Transverse colon (tissue), 4 donors: ENCODE measurements at regions not wholly inside any gene's neighbourhood (a gene's known extent, or its start where the extent isn't known, plus 50 kb on each side); places are given as distances from the start of the nearest gene placed in this dataset.

Experiments
- DNase-seq: peaks from one replicate; pipeline ENCODE4 v3.0.0-alpha.2; 2019
- H3K27ac ChIP-seq, 4 donors: fragments of 200-600 bp; sonication (generic); 2 replicates each; pipeline ENCODE4 v1.5.1; 2016 to 2018; ENCODE audit warnings: inconsistent platforms in 4 of 4
- H3K27me3 ChIP-seq: fragments of 200-600 bp; sonication (generic); 2 replicates; pipeline ENCODE4 v1.5.1; 2017; ENCODE audit warnings: inconsistent platforms
- H3K36me3 ChIP-seq, 4 donors: fragments of 200-600 bp; sonication (generic); 2 replicates each; pipeline ENCODE4 v1.5.1; 2017 to 2019; ENCODE audit warnings: inconsistent platforms in 4 of 4
- H3K4me1 ChIP-seq, 4 donors: fragments of 200-600 bp; sonication (generic); 2 replicates each; pipeline ENCODE4 v1.5.1; 2017 to 2020; ENCODE audit warnings: inconsistent platforms in 4 of 4
- H3K4me3 ChIP-seq, 4 donors: fragments of 200-600 bp; sonication (generic); 1 replicate in 1 of 4; 2 replicates in 3 of 4; pipeline versions ENCODE4 v1.5.1 to v1.6.1; 2017 to 2019; ENCODE audit warnings: inconsistent platforms in 4 of 4
- H3K9me3 ChIP-seq, 2 donors: fragments of 200-600 bp; sonication (generic); 2 replicates each; pipeline ENCODE4 v1.5.1; 2017 to 2019; ENCODE audit warnings: inconsistent platforms in 2 of 2
- EP300 ChIP-seq: sonication (generic); formaldehyde crosslinking; IDR thresholded peaks from one replicate; pipeline ENCODE4 v1.6.1; 2017; ENCODE audit warnings: antibody characterized with exemption, low read depth
- POLR2A ChIP-seq: fragments of 450-650 bp; IDR thresholded peaks from one replicate; pipeline ENCODE4 v1.6.1; 2016; ENCODE audit warnings: antibody characterized with exemption, mild to moderate bottlenecking, moderate library complexity
- POLR2AphosphoS5 ChIP-seq, 3 donors: sonication (generic); formaldehyde crosslinking; IDR thresholded peaks; one replicate each; pipeline ENCODE4 v1.6.1; 2016; ENCODE audit warnings: antibody characterized with exemption in 3 of 3
- WGBS, 2 donors: methylation state at CpG; one replicate each; pipeline ENCODE4 v1.1.5; 2018; ENCODE audit warnings: low coverage in 1 of 2; 5-methylcytosine and 5-hydroxymethylcytosine counted together
- in situ Hi-C, 4 donors: fragments of 200-750 bp; cut with MboI; loops; one replicate each; pipeline versions ENCODE4 v1.15.0 to v1.15.1; 2017; ENCODE audit warnings: low sequenced_read_pairs in 3 of 4, low pct_ligation_motif_present in 1 of 4, low pct_unique_long_range_greater_than_20kb in 1 of 4
- intact Hi-C: fragments of 100-400 bp; cut with DNase I; formaldehyde crosslinking; loops from one replicate; pipeline ENCODE4 v1.15.1; 2023; ENCODE audit warnings: low total_unique reads
- TF ChIP-seq, protein P1 (sequence below), 5 experiments: fragments of 200-600 bp in 3 of 5; fragments of 450-650 bp in 2 of 5; sonication (generic) in 3 of 5; IDR thresholded peaks; 1 replicate in 2 of 5; 2 replicates in 3 of 5; pipeline ENCODE4 v1.5.1; 2016 to 2017; ENCODE audit warnings: antibody characterized with exemption in 5 of 5, inconsistent platforms in 3 of 5, mild to moderate bottlenecking in 2 of 5, moderate library complexity in 1 of 5

DNA sequence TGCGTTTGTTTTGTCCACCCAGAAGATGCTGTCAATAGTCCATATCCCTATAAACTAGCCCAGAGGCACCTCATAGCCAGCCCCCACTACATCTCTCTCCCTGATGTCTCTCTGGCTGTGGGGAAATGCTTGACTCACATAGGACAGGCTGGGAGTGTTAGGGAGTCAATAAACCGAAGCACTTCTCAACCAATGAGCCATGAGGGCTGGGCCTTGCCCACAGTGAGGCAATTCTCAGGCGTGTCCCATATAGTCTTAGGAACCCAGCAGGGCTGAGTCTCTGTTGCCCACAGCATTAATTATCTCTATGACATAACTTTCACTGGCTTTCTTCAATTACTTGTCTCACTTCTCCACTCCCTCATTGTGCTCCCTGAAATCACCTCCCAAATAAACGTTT, 387.3 kb upstream of the CDH11 start:
- intact Hi-C loops: no loop called here
- Histone ChIP-seq H3K9me3 (no peaks in the 10 kb centered on the region), H3K27me3 (no peaks in the 10 kb centered on the region), H3K4me1 (no peaks in the 10 kb centered on the region), H3K36me3 (no peaks in the 10 kb centered on the region), H3K27ac (no peak overlapping the region), H3K4me3 (no peak overlapping the region)
- in situ Hi-C loops: no loop called here
- TF ChIP-seq POLR2AphosphoS5 (IDR thresholded peaks at IDR 0.05) (no peak), EP300 (no peak), POLR2A (no peak)
- DNase-seq: no peak
- 60 to 62% methylated on average over 1 to 4 of the region's 4 CpGs for WGBS, 2 donors

DNA sequence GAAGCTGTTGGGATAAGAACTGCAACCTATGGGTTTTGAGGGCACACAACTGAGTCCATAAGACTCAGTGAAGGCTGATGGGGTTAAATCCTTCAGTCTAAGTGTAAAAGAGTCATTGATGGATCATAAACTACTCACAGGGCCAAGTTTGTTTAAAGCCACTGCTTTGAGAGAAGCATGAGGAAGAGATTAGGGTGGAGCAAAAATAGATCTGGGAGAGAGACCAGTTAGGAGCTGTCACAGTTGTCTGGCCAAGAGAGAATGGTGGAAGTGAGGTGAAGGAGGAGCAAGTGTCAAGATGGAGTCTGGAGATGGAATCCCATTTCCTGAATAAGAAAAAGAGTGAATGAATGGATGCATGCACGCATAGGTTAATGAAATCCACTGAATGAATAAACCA, 379.1 kb upstream of the CDH11 start:
- intact Hi-C loops: no loop called here
- Histone ChIP-seq H3K9me3 (no peaks in the 10 kb centered on the region), H3K27ac (no peak overlapping the region), H3K4me1 (no peaks in the 10 kb centered on the region), H3K36me3 (no peaks in the 10 kb centered on the region), H3K4me3 (no peak overlapping the region), H3K27me3 (no peaks in the 10 kb centered on the region)
- in situ Hi-C loops: no loop called here
- TF ChIP-seq POLR2AphosphoS5 (IDR thresholded peaks at IDR 0.05): no peak
- TF ChIP-seq POLR2A: no peak
- no peak for TF ChIP-seq EP300
- TF ChIP-seq, protein P1, sequence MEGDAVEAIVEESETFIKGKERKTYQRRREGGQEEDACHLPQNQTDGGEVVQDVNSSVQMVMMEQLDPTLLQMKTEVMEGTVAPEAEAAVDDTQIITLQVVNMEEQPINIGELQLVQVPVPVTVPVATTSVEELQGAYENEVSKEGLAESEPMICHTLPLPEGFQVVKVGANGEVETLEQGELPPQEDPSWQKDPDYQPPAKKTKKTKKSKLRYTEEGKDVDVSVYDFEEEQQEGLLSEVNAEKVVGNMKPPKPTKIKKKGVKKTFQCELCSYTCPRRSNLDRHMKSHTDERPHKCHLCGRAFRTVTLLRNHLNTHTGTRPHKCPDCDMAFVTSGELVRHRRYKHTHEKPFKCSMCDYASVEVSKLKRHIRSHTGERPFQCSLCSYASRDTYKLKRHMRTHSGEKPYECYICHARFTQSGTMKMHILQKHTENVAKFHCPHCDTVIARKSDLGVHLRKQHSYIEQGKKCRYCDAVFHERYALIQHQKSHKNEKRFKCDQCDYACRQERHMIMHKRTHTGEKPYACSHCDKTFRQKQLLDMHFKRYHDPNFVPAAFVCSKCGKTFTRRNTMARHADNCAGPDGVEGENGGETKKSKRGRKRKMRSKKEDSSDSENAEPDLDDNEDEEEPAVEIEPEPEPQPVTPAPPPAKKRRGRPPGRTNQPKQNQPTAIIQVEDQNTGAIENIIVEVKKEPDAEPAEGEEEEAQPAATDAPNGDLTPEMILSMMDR (IDR thresholded peaks at IDR 0.05): no peak
- DNase-seq: no peak
- 68 to 92% methylated on average over 1 of the region's 1 CpG for WGBS, 2 donors

DNA sequence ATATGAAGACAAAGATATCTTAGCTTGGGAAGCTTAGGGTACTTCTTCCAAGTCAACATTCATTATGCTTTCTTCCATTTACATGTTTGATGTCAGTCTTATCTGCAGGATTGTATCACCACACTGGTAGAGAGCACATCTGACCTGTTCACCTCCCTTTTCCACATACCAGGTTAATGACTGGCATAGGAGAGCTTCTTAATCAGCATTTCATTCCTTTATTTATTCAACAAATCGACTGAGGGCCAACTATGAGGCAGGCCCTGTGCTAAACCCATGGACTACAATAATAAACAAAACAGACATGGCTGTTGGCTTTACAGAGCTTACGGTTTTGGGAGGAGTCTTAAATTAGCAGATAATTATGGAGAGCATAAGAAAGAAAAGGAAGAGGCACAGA, 378.1 kb upstream of the CDH11 start:
- TF ChIP-seq, protein P1 (IDR thresholded peaks at IDR 0.05): no peak
- TF ChIP-seq POLR2A (no peak), POLR2AphosphoS5 (IDR thresholded peaks at IDR 0.05) (no peak), EP300 (no peak)
- DNase-seq: no peak
- no peaks in the 10 kb centered on the region for H3K27me3 ChIP-seq
- intact Hi-C loops: no loop called here
- in situ Hi-C loops: no loop called here
- H3K9me3 ChIP-seq: no peaks in the 10 kb centered on the region
- no peak overlapping the region for H3K4me3 ChIP-seq
- H3K4me1 ChIP-seq: no peaks in the 10 kb centered on the region
- H3K36me3 ChIP-seq: no peaks in the 10 kb centered on the region
- 33 to 36% methylated on average over 2 of the region's 2 CpGs for WGBS, 2 donors
- no peak overlapping the region for H3K27ac ChIP-seq

DNA sequence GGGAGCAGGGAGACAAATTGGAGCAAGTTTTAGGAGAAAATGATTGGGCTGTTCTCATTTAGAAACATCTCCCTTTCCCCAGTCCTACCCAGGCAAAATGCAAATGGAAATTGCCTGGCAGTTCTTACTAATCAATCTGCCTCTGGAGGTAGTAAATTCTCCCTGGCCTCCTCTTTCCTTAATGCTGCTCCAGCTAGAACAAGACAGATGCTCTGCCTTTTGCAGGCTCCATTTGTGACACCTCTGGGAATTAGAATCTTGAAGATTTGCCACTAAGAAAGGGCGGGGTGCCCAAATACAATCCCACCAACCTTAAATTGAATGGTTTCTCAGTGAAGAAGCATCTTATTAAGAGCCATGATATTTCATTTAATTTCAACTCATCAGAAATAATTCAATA, 377.7 kb upstream of the CDH11 start:
- Histone ChIP-seq H3K4me3 (no peak overlapping the region), H3K9me3 (no peaks in the 10 kb centered on the region), H3K36me3 (no peaks in the 10 kb centered on the region), H3K27ac (no peak overlapping the region), H3K4me1 (no peaks in the 10 kb centered on the region), H3K27me3 (no peaks in the 10 kb centered on the region)
- DNase-seq: no peak
- TF ChIP-seq, protein P1 (IDR thresholded peaks at IDR 0.05): no peak
- no peak for TF ChIP-seq EP300
- no peak for TF ChIP-seq POLR2AphosphoS5 (IDR thresholded peaks at IDR 0.05)
- no peak for TF ChIP-seq POLR2A
- in situ Hi-C loops: no loop called here
- intact Hi-C loops: no loop called here
- WGBS, 2 donors: 33 to 69% methylated on average over 1 of the region's 1 CpG

DNA sequence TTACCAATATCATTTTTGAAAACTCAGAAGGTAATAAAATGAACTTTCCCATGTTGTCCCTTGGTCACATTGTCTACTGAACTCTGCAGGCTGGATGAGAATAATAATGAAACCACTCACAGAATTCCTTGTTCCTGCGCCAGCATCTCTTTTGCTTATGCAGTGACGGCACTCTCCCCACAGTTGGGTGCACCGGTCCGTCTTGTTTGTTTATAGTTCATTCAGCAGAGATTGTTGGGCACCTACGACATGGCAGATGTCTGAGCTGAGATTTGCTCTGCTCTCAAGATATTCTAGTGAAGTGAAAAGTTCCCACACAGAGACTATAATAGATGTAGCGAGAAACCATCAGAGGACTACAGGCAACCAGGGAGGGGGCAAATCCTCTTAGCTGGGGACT, 375.7 kb upstream of the CDH11 start:
- Histone ChIP-seq H3K27ac (no peak overlapping the region), H3K4me1 (no peaks in the 10 kb centered on the region), H3K27me3 (no peaks in the 10 kb centered on the region), H3K36me3 (no peaks in the 10 kb centered on the region), H3K4me3 (no peak overlapping the region), H3K9me3 (no peaks in the 10 kb centered on the region)
- intact Hi-C loops: no loop called here
- in situ Hi-C loops: no loop called here
- TF ChIP-seq EP300 (no peak), POLR2A (no peak), POLR2AphosphoS5 (IDR thresholded peaks at IDR 0.05) (no peak)
- TF ChIP-seq, protein P1 (IDR thresholded peaks at IDR 0.05): no peak
- no peak for DNase-seq
- WGBS, 2 donors: 75 to 80% methylated on average over 4 to 6 of the region's 6 CpGs
